SK-N-MC (cell line): ENCODE measurements at regions not wholly inside any gene's neighbourhood (a gene's known extent, or its start where the extent isn't known, plus 50 kb on each side); places are given as distances from the start of the nearest gene placed in this dataset.

Source experiments
- DNase-seq: peaks from one replicate; pipeline ENCODE4 v3.0.0-alpha.2; 2011; ENCODE audit warnings: low read depth, low spot score
- H3K27ac ChIP-seq: fragments of 200-600 bp; sonication (generic); 2 replicates; pipeline ENCODE4 v1.5.1; 2016; ENCODE audit warnings: mixed run types
- H3K36me3 ChIP-seq: fragments of 200-600 bp; sonication (generic); 2 replicates; pipeline ENCODE4 v1.6.1; 2017; ENCODE audit warnings: antibody characterized with exemption, low read length, mixed read lengths; ENCODE audit not compliant: insufficient read depth
- H3K4me3 ChIP-seq: fragments of 200-600 bp; sonication (generic); 2 replicates; pipeline ENCODE4 v1.5.1; 2016
- H3K9ac ChIP-seq: fragments of 200-600 bp; sonication (generic); 2 replicates; pipeline ENCODE4 v1.8.0; 2017; ENCODE audit warnings: mixed run types, mixed read lengths; ENCODE audit not compliant: insufficient read length
- H3K9me3 ChIP-seq: fragments of 200-600 bp; sonication (generic); 2 replicates; pipeline ENCODE4 v1.6.1; 2017; ENCODE audit warnings: low read depth, mild to moderate bottlenecking, antibody characterized with exemption, low read length, moderate library complexity, mixed read lengths
- EZH2 ChIP-seq: fragments of 200-600 bp; sonication (generic); IDR thresholded peaks from one replicate; pipeline ENCODE4 v1.6.1; 2017; ENCODE audit warnings: antibody characterized with exemption
- FOXP2 ChIP-seq: optimal IDR thresholded peaks from 2 replicates; pipeline ENCODE3; 2011; ENCODE audit warnings: mild to moderate bottlenecking, moderate library complexity; ENCODE audit not compliant: insufficient read depth; ENCODE audit errors: extremely low read length, control extremely low read depth
- POLR2AphosphoS5 ChIP-seq: IDR thresholded peaks from 2 replicates; pipeline ENCODE4 v1.6.1; 2012; ENCODE audit warnings: mild to moderate bottlenecking, low read depth, low read length, borderline replicate concordance

DNA sequence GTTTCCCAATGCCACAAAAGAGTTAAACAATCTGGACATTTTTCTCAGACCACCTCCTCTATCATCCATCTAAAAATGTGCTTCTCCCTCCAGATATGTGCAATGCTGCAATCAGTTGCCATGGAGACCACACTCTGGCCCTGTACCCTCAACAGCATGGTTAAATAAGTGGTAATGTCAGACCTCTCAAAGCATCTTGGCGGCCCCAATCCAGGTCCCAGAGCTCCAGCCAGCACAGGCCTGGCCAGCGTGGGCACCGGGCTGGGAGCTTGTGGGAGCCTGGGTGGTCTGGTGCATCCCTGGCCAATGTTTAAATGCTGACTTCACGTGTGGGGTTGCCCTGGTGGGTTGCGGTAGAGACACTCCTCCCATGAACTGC is 362.9 kb upstream of the ZNF32 start:
- TF ChIP-seq POLR2AphosphoS5 = no peak
- no peak for TF ChIP-seq FOXP2
- TF ChIP-seq EZH2 = no peak
- Histone ChIP-seq H3K4me3 (no peak overlapping the region), H3K9me3 (no peaks in the 10 kb centered on the region), H3K9ac (no peak overlapping the region), H3K36me3 (no peaks in the 10 kb centered on the region), H3K27ac (no peak overlapping the region)
- DNase-seq = no peak

- H3K4me3 ChIP-seq = no peak overlapping the region
- no peaks in the 10 kb centered on the region for H3K36me3 ChIP-seq
- no peak overlapping the region for H3K9ac ChIP-seq
- H3K27ac ChIP-seq = no peak overlapping the region
- TF ChIP-seq FOXP2 (no peak), EZH2 (no peak)
- DNase-seq = no peak
- H3K9me3 ChIP-seq = no peaks in the 10 kb centered on the region
Observed at GRCh38 chr10:44010873-44011602, 362.4 kb upstream of the ZNF32 start.

- H3K36me3 ChIP-seq = no peaks in the 10 kb centered on the region
- DNase-seq = no peak
- H3K9me3 ChIP-seq = no peaks in the 10 kb centered on the region
- H3K27ac ChIP-seq = no peak overlapping the region
- H3K9ac ChIP-seq = no peak overlapping the region
- TF ChIP-seq EZH2 = no peak
- TF ChIP-seq FOXP2 = no peak
- no peak for TF ChIP-seq POLR2AphosphoS5
- no peak overlapping the region for H3K4me3 ChIP-seq
Observed at GRCh38 chr10:44009891-44010632, 361.4 kb upstream of the ZNF32 start.

- no peak for DNase-seq
- Histone ChIP-seq H3K27ac (no peak overlapping the region), H3K4me3 (no peak overlapping the region), H3K9me3 (no peaks in the 10 kb centered on the region), H3K36me3 (no peaks in the 10 kb centered on the region), H3K9ac (no peak overlapping the region)
- TF ChIP-seq FOXP2 (no peak), POLR2AphosphoS5 (no peak), EZH2 (no peak)
Observed at GRCh38 chr10:44008917-44009709, 360.4 kb upstream of the ZNF32 start.

GRCh38 chr10:44008270-44008916 is 359.7 kb upstream of the ZNF32 start:
- H3K9ac ChIP-seq = no peak overlapping the region
- TF ChIP-seq POLR2AphosphoS5 (no peak), EZH2 (no peak), FOXP2 (no peak)

GRCh38 chr10:44006771-44007170 is 358.1 kb upstream of the ZNF32 start:
- TF ChIP-seq POLR2AphosphoS5 = no peak
- TF ChIP-seq FOXP2 = no peak
- TF ChIP-seq EZH2 = no peak
- Histone ChIP-seq H3K4me3 (no peak overlapping the region), H3K9ac (no peak overlapping the region), H3K9me3 (no peaks in the 10 kb centered on the region), H3K27ac (no peak overlapping the region), H3K36me3 (no peaks in the 10 kb centered on the region)
- DNase-seq = no peak

More at GRCh38 chr10:44008270-44008916, 359.7 kb upstream of the ZNF32 start:
- no peak for DNase-seq
- no peaks in the 10 kb centered on the region for H3K9me3 ChIP-seq
- no peak overlapping the region for H3K4me3 ChIP-seq
- no peaks in the 10 kb centered on the region for H3K36me3 ChIP-seq
- H3K27ac ChIP-seq = no peak overlapping the region

DNA sequence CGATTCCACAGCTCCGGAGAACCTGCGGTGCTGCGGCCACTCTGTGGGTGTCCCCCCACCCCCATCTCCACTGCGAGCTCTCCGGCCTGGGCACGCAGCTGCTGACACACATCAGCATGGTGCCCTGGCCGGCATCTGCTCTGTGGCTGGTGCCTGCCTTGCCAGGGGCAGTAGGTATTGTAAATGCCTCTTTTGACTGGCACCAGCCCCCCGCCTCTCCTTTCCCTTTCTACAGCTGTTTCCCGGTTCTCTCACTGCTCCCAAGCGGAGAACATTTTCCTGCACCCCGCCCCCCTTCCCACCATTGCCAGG is 357.1 kb upstream of the ZNF32 start:
- Histone ChIP-seq H3K4me3 (no peak overlapping the region), H3K27ac (no peak overlapping the region), H3K9me3 (no peaks in the 10 kb centered on the region), H3K9ac (no peak overlapping the region), H3K36me3 (no peaks in the 10 kb centered on the region)
- DNase-seq = no peak
- no peak for TF ChIP-seq EZH2
- no peak for TF ChIP-seq FOXP2
- TF ChIP-seq POLR2AphosphoS5 = no peak
